ENCODE measurements at regions not wholly inside any gene's neighbourhood (a gene's known extent, or its start where the extent isn't known, plus 50 kb on each side); places are given as distances from the start of the nearest gene placed in this dataset.

DNA sequence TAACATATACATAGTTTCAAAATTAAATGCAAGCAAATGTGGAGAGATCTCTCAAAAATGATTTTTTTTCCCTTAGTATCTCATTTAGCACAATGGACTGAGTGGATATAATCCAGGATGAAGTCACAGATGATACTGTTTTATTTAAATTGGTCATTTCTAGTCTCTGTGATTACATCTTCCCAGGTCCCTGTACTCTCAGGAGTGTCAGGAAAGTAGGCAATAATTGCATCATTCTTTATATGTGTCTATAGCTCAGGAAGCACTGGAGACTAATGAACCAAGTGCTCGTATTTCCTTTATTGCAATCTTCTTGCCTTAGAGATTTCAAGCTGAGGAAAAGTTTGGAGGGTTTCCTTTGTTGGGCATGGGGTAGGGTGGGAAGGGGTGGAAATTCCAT is 309.4 kb upstream of the THRB start:
- TF ChIP-seq, protein P1, sequence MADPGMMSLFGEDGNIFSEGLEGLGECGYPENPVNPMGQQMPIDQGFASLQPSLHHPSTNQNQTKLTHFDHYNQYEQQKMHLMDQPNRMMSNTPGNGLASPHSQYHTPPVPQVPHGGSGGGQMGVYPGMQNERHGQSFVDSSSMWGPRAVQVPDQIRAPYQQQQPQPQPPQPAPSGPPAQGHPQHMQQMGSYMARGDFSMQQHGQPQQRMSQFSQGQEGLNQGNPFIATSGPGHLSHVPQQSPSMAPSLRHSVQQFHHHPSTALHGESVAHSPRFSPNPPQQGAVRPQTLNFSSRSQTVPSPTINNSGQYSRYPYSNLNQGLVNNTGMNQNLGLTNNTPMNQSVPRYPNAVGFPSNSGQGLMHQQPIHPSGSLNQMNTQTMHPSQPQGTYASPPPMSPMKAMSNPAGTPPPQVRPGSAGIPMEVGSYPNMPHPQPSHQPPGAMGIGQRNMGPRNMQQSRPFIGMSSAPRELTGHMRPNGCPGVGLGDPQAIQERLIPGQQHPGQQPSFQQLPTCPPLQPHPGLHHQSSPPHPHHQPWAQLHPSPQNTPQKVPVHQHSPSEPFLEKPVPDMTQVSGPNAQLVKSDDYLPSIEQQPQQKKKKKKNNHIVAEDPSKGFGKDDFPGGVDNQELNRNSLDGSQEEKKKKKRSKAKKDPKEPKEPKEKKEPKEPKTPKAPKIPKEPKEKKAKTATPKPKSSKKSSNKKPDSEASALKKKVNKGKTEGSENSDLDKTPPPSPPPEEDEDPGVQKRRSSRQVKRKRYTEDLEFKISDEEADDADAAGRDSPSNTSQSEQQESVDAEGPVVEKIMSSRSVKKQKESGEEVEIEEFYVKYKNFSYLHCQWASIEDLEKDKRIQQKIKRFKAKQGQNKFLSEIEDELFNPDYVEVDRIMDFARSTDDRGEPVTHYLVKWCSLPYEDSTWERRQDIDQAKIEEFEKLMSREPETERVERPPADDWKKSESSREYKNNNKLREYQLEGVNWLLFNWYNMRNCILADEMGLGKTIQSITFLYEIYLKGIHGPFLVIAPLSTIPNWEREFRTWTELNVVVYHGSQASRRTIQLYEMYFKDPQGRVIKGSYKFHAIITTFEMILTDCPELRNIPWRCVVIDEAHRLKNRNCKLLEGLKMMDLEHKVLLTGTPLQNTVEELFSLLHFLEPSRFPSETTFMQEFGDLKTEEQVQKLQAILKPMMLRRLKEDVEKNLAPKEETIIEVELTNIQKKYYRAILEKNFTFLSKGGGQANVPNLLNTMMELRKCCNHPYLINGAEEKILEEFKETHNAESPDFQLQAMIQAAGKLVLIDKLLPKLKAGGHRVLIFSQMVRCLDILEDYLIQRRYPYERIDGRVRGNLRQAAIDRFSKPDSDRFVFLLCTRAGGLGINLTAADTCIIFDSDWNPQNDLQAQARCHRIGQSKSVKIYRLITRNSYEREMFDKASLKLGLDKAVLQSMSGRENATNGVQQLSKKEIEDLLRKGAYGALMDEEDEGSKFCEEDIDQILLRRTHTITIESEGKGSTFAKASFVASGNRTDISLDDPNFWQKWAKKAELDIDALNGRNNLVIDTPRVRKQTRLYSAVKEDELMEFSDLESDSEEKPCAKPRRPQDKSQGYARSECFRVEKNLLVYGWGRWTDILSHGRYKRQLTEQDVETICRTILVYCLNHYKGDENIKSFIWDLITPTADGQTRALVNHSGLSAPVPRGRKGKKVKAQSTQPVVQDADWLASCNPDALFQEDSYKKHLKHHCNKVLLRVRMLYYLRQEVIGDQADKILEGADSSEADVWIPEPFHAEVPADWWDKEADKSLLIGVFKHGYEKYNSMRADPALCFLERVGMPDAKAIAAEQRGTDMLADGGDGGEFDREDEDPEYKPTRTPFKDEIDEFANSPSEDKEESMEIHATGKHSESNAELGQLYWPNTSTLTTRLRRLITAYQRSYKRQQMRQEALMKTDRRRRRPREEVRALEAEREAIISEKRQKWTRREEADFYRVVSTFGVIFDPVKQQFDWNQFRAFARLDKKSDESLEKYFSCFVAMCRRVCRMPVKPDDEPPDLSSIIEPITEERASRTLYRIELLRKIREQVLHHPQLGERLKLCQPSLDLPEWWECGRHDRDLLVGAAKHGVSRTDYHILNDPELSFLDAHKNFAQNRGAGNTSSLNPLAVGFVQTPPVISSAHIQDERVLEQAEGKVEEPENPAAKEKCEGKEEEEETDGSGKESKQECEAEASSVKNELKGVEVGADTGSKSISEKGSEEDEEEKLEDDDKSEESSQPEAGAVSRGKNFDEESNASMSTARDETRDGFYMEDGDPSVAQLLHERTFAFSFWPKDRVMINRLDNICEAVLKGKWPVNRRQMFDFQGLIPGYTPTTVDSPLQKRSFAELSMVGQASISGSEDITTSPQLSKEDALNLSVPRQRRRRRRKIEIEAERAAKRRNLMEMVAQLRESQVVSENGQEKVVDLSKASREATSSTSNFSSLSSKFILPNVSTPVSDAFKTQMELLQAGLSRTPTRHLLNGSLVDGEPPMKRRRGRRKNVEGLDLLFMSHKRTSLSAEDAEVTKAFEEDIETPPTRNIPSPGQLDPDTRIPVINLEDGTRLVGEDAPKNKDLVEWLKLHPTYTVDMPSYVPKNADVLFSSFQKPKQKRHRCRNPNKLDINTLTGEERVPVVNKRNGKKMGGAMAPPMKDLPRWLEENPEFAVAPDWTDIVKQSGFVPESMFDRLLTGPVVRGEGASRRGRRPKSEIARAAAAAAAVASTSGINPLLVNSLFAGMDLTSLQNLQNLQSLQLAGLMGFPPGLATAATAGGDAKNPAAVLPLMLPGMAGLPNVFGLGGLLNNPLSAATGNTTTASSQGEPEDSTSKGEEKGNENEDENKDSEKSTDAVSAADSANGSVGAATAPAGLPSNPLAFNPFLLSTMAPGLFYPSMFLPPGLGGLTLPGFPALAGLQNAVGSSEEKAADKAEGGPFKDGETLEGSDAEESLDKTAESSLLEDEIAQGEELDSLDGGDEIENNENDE (IDR thresholded peaks at IDR 0.05; ENCODE audit: low read depth, low read length): no peak
- no peak for TF ChIP-seq HNRNPUL1 (IDR thresholded peaks at IDR 0.05; ENCODE audit: low read length)
- TF ChIP-seq YBX1 (IDR thresholded peaks at IDR 0.05): no peak
- TF ChIP-seq FOSL1 (tag; conservative IDR thresholded peaks at IDR 0.05): no peak
- TF ChIP-seq PHF8 (IDR thresholded peaks at IDR 0.05; ENCODE audit: borderline replicate concordance, low read length): no peak
- TF ChIP-seq, protein P2, sequence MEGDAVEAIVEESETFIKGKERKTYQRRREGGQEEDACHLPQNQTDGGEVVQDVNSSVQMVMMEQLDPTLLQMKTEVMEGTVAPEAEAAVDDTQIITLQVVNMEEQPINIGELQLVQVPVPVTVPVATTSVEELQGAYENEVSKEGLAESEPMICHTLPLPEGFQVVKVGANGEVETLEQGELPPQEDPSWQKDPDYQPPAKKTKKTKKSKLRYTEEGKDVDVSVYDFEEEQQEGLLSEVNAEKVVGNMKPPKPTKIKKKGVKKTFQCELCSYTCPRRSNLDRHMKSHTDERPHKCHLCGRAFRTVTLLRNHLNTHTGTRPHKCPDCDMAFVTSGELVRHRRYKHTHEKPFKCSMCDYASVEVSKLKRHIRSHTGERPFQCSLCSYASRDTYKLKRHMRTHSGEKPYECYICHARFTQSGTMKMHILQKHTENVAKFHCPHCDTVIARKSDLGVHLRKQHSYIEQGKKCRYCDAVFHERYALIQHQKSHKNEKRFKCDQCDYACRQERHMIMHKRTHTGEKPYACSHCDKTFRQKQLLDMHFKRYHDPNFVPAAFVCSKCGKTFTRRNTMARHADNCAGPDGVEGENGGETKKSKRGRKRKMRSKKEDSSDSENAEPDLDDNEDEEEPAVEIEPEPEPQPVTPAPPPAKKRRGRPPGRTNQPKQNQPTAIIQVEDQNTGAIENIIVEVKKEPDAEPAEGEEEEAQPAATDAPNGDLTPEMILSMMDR (IDR thresholded peaks at IDR 0.05 in 2 of 3, conservative IDR thresholded peaks at IDR 0.05 in 1 of 3; ENCODE audit: insufficient read depth in 2 of 3, low read depth in 1 of 3, low read length in 3 of 3): no peak
- no peak for TF ChIP-seq ZBTB49 (CRISPR knock-in tag; IDR thresholded peaks at IDR 0.05; ENCODE audit: borderline replicate concordance)
- no peak for TF ChIP-seq RFX5 (IDR thresholded peaks at IDR 0.05; ENCODE audit: low read depth, low read length)
- TF ChIP-seq, protein P3, sequence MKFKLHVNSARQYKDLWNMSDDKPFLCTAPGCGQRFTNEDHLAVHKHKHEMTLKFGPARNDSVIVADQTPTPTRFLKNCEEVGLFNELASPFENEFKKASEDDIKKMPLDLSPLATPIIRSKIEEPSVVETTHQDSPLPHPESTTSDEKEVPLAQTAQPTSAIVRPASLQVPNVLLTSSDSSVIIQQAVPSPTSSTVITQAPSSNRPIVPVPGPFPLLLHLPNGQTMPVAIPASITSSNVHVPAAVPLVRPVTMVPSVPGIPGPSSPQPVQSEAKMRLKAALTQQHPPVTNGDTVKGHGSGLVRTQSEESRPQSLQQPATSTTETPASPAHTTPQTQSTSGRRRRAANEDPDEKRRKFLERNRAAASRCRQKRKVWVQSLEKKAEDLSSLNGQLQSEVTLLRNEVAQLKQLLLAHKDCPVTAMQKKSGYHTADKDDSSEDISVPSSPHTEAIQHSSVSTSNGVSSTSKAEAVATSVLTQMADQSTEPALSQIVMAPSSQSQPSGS (CRISPR knock-in tag; IDR thresholded peaks at IDR 0.05): no peak
- TF ChIP-seq CHD1 (IDR thresholded peaks at IDR 0.05; ENCODE audit: low read length): no peak

Data from K562 (cell line).